ENCODE measurements at regions not wholly inside any gene's neighbourhood (a gene's known extent, or its start where the extent isn't known, plus 50 kb on each side); places are given as distances from the start of the nearest gene placed in this dataset.

DNA sequence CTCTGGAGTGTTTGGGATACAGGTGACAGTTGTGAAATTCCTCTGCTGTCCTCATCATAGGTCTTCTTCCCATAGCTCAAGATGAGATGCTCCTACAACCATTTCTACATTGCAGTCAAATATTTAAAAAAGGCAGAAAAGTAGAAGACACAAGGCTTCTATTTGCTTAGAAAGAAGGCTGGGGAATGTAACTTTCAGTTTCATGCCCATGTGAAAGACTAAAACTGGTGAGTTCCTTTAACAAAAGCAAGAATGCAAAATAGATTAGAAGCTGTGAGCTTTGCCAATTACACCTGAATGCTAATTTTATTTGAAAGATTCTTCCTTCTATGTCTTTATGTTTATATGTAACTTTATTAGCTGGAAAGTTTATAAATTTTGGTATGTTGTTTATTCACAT is 1682.7 kb downstream of the BRINP3 start:
- TF ChIP-seq, protein P1, sequence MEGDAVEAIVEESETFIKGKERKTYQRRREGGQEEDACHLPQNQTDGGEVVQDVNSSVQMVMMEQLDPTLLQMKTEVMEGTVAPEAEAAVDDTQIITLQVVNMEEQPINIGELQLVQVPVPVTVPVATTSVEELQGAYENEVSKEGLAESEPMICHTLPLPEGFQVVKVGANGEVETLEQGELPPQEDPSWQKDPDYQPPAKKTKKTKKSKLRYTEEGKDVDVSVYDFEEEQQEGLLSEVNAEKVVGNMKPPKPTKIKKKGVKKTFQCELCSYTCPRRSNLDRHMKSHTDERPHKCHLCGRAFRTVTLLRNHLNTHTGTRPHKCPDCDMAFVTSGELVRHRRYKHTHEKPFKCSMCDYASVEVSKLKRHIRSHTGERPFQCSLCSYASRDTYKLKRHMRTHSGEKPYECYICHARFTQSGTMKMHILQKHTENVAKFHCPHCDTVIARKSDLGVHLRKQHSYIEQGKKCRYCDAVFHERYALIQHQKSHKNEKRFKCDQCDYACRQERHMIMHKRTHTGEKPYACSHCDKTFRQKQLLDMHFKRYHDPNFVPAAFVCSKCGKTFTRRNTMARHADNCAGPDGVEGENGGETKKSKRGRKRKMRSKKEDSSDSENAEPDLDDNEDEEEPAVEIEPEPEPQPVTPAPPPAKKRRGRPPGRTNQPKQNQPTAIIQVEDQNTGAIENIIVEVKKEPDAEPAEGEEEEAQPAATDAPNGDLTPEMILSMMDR (IDR thresholded peaks at IDR 0.05), result no peak
- no peak for TF ChIP-seq POLR2A (IDR thresholded peaks at IDR 0.05)
